Tibial artery (tissue), 4 donors: ENCODE measurements at regions not wholly inside any gene's neighbourhood (a gene's known extent, or its start where the extent isn't known, plus 50 kb on each side); places are given as distances from the start of the nearest gene placed in this dataset.

Experiments
- DNase-seq, 2 donors: peaks; one replicate each; pipeline ENCODE4 v3.0.0-alpha.2; 2019
- H3K27ac ChIP-seq, 2 donors: fragments of 200-600 bp; sonication (generic) in 1 of 2; 1 replicate in 1 of 2; 2 replicates in 1 of 2; pipeline ENCODE4 v1.5.1; 2018 to 2019; ENCODE audit warnings: mild to moderate bottlenecking in 1 of 2
- H3K27me3 ChIP-seq, 2 donors: fragments of 200-600 bp; sonication (generic) in 1 of 2; one replicate each; pipeline versions ENCODE4 v1.5.1 to v1.6.0; 2016 to 2019
- H3K36me3 ChIP-seq, 3 donors: fragments of 200-600 bp; sonication (generic) in 2 of 3; one replicate each; pipeline ENCODE4 v1.5.1; 2016 to 2019; ENCODE audit warnings: mild to moderate bottlenecking in 2 of 3
- H3K4me1 ChIP-seq, 4 donors: fragments of 200-600 bp; sonication (generic) in 2 of 4; 1 replicate in 3 of 4; 2 replicates in 1 of 4; pipeline ENCODE4 v1.5.1; 2016 to 2019
- H3K4me3 ChIP-seq, 2 donors: fragments of 200-600 bp; sonication (generic) in 1 of 2; 1 replicate in 1 of 2; 2 replicates in 1 of 2; pipeline ENCODE4 v1.5.1; 2018 to 2019; ENCODE audit warnings: mild to moderate bottlenecking in 2 of 2
- H3K9me3 ChIP-seq, 3 donors: fragments of 200-600 bp; sonication (generic) in 1 of 3; one replicate each; pipeline ENCODE4 v1.5.1; 2016 to 2019
- CTCF ChIP-seq, 2 experiments: fragments of 200-600 bp in 1 of 2; fragments of 450-650 bp in 1 of 2; IDR thresholded peaks; one replicate each; pipeline ENCODE4 v1.5.1; 2017 to 2019; ENCODE audit warnings: antibody characterized with exemption in 2 of 2, mild to moderate bottlenecking in 1 of 2, moderate library complexity in 1 of 2
- intact Hi-C: fragments of 100-400 bp; cut with DNase I; formaldehyde crosslinking; loops from one replicate; pipeline ENCODE4 v1.15.0; 2023; ENCODE audit warnings: low total_unique reads

GRCh38 chr16:13391337-13391736 is 489.9 kb downstream of the SHISA9 start:
- no peak overlapping the region for H3K4me3 ChIP-seq
- no peak overlapping the region for H3K27ac ChIP-seq
- no peaks in the 10 kb centered on the region for H3K27me3 ChIP-seq
- peaks cover 0 to 4% (median 0%) of the 10 kb centered on the region in 3 donors for H3K9me3 ChIP-seq
- no peak for TF ChIP-seq CTCF (IDR thresholded peaks at IDR 0.05)
- H3K36me3 ChIP-seq: no peaks in the 10 kb centered on the region
- intact Hi-C loops: no loop called here
- no peak for DNase-seq
- no peaks in the 10 kb centered on the region for H3K4me1 ChIP-seq

- TF ChIP-seq CTCF (IDR thresholded peaks at IDR 0.05): no peak
- no peaks in the 10 kb centered on the region for H3K9me3 ChIP-seq
- H3K27ac ChIP-seq: no peak overlapping the region
- no peak overlapping the region for H3K4me3 ChIP-seq
- H3K4me1 ChIP-seq: no peaks in the 10 kb centered on the region
- DNase-seq: no peak
- H3K36me3 ChIP-seq: no peaks in the 10 kb centered on the region
- H3K27me3 ChIP-seq: no peaks in the 10 kb centered on the region
- intact Hi-C loops: no loop called here
Measured at GRCh38 chr16:13392341-13392740, 490.9 kb downstream of the SHISA9 start.

GRCh38 chr16:13393816-13394215 is 492.4 kb downstream of the SHISA9 start:
- H3K4me3 ChIP-seq: no peak overlapping the region
- H3K36me3 ChIP-seq: no peaks in the 10 kb centered on the region
- no peaks in the 10 kb centered on the region for H3K27me3 ChIP-seq
- intact Hi-C loops: no loop called here
- no peaks in the 10 kb centered on the region for H3K4me1 ChIP-seq
- no peaks in the 10 kb centered on the region for H3K9me3 ChIP-seq
- no peak for TF ChIP-seq CTCF (IDR thresholded peaks at IDR 0.05)
- no peak for DNase-seq
- H3K27ac ChIP-seq: no peak overlapping the region

- no peak for DNase-seq
- Histone ChIP-seq H3K27ac (no peak overlapping the region), H3K4me1 (no peaks in the 10 kb centered on the region), H3K36me3 (no peaks in the 10 kb centered on the region), H3K9me3 (no peaks in the 10 kb centered on the region), H3K27me3 (no peaks in the 10 kb centered on the region), H3K4me3 (no peak overlapping the region)
- intact Hi-C loops: no loop called here
- no peak for TF ChIP-seq CTCF (IDR thresholded peaks at IDR 0.05)
Measured at GRCh38 chr16:13394488-13394887, 493.1 kb downstream of the SHISA9 start.

- Histone ChIP-seq H3K4me1 (no peaks in the 10 kb centered on the region), H3K36me3 (no peaks in the 10 kb centered on the region), H3K9me3 (no peaks in the 10 kb centered on the region), H3K27me3 (no peaks in the 10 kb centered on the region), H3K4me3 (no peak overlapping the region), H3K27ac (no peak overlapping the region)
- TF ChIP-seq CTCF (IDR thresholded peaks at IDR 0.05): no peak
- intact Hi-C loops: no loop called here
- DNase-seq: no peak
Measured at GRCh38 chr16:13397126-13397525, 495.7 kb downstream of the SHISA9 start.

- no peak overlapping the region for H3K4me3 ChIP-seq
Measured at GRCh38 chr16:13401641-13402040, 500.2 kb downstream of the SHISA9 start.

More at GRCh38 chr16:13401641-13402040, 500.2 kb downstream of the SHISA9 start:
- no peak overlapping the region for H3K27ac ChIP-seq
- no peaks in the 10 kb centered on the region for H3K9me3 ChIP-seq
- no peak for DNase-seq
- TF ChIP-seq CTCF (IDR thresholded peaks at IDR 0.05): no peak
- H3K27me3 ChIP-seq: no peaks in the 10 kb centered on the region
- intact Hi-C loops: no loop called here
- no peaks in the 10 kb centered on the region for H3K4me1 ChIP-seq
- H3K36me3 ChIP-seq: no peaks in the 10 kb centered on the region
